Chondrocyte (in vitro differentiated cells): ENCODE measurements at regions not wholly inside any gene's neighbourhood (a gene's known extent, or its start where the extent isn't known, plus 50 kb on each side); places are given as distances from the start of the nearest gene placed in this dataset.

Experiments
- DNase-seq: peaks from one replicate; pipeline ENCODE4 v3.0.0; 2021; ENCODE audit warnings: mixed read lengths, low spot score
- H3K27ac Mint-ChIP-seq: one replicate; pipeline ENCODE4 v1.8.0; 2021; ENCODE audit warnings: mild to moderate bottlenecking, moderate library complexity, mixed read lengths; ENCODE audit not compliant: unreplicated experiment
- H3K27me3 Mint-ChIP-seq: 2 replicates; pipeline ENCODE4 v1.8.0; 2021; ENCODE audit warnings: low read depth, mixed read lengths
- H3K36me3 Mint-ChIP-seq: 2 replicates; pipeline ENCODE4 v1.8.0; 2021; ENCODE audit warnings: low read depth, mixed read lengths
- H3K4me1 Mint-ChIP-seq: 2 replicates; pipeline ENCODE4 v1.8.0; 2021; ENCODE audit warnings: low read depth, mild to moderate bottlenecking, mixed read lengths
- H3K4me3 Mint-ChIP-seq: one replicate; pipeline ENCODE4 v1.8.0; 2021; ENCODE audit warnings: mild to moderate bottlenecking, moderate library complexity, mixed read lengths; ENCODE audit not compliant: unreplicated experiment
- H3K9me3 Mint-ChIP-seq: 2 replicates; pipeline ENCODE4 v1.8.0; 2021; ENCODE audit warnings: low read depth, mixed read lengths
- CTCF ChIP-seq: fragments of 200-600 bp; sonication (generic); IDR thresholded peaks from 2 replicates; pipeline ENCODE4 v1.5.0; 2021; ENCODE audit warnings: antibody characterized with exemption, mild to moderate bottlenecking, moderate library complexity

GRCh38 chrX:96386981-96387380, 297.7 kb upstream of the DIAPH2 start:
- no peak overlapping the region for H3K27ac Mint-ChIP-seq
- TF ChIP-seq CTCF, result no peak
- no peak overlapping the region for H3K4me3 Mint-ChIP-seq
- H3K4me1 Mint-ChIP-seq, result no peaks in the 10 kb centered on the region
- H3K27me3 Mint-ChIP-seq, result peaks cover 13% of the 10 kb centered on the region
- DNase-seq, result no peak
- H3K36me3 Mint-ChIP-seq, result no peaks in the 10 kb centered on the region
- no peaks in the 10 kb centered on the region for H3K9me3 Mint-ChIP-seq

- Mint-ChIP-seq H3K9me3 (no peaks in the 10 kb centered on the region), H3K4me3 (no peak overlapping the region), H3K36me3 (no peaks in the 10 kb centered on the region), H3K27ac (no peak overlapping the region), H3K27me3 (peaks cover 16% of the 10 kb centered on the region), H3K4me1 (no peaks in the 10 kb centered on the region)
- no peak for DNase-seq
- TF ChIP-seq CTCF, result no peak
These were observed 296.8 kb upstream of the DIAPH2 start for GRCh38 chrX:96387801-96388200.

GRCh38 chrX:96389281-96390047, 295.2 kb upstream of the DIAPH2 start:
- no peak for DNase-seq
- H3K4me3 Mint-ChIP-seq, result no peak overlapping the region
- H3K4me1 Mint-ChIP-seq, result no peaks in the 10 kb centered on the region
- H3K27me3 Mint-ChIP-seq, result peaks cover 14% of the 10 kb centered on the region
- no peak for TF ChIP-seq CTCF
- H3K27ac Mint-ChIP-seq, result no peak overlapping the region
- no peaks in the 10 kb centered on the region for H3K9me3 Mint-ChIP-seq
- no peaks in the 10 kb centered on the region for H3K36me3 Mint-ChIP-seq

GRCh38 chrX:96394598-96394997, 290.0 kb upstream of the DIAPH2 start:
- TF ChIP-seq CTCF, result no peak
- Mint-ChIP-seq H3K4me3 (no peak overlapping the region), H3K4me1 (no peaks in the 10 kb centered on the region), H3K36me3 (no peaks in the 10 kb centered on the region), H3K9me3 (no peaks in the 10 kb centered on the region), H3K27me3 (peaks cover 19% of the 10 kb centered on the region), H3K27ac (no peak overlapping the region)
- DNase-seq, result no peak

- Mint-ChIP-seq H3K27ac (no peak overlapping the region), H3K36me3 (peaks cover 2% of the 10 kb centered on the region), H3K4me3 (no peak overlapping the region), H3K9me3 (no peaks in the 10 kb centered on the region), H3K4me1 (peaks cover 22% of the 10 kb centered on the region), H3K27me3 (peaks cover 7% of the 10 kb centered on the region)
- no peak for DNase-seq
- TF ChIP-seq CTCF, result no peak
These were observed 281.2 kb upstream of the DIAPH2 start for GRCh38 chrX:96403446-96403845.
